ENCODE measurements at regions not wholly inside any gene's neighbourhood (a gene's known extent, or its start where the extent isn't known, plus 50 kb on each side); places are given as distances from the start of the nearest gene placed in this dataset.
A peak's percentile ranks its signal among the peaks of the same experiment; 100 is the strongest.
"Not testable (repeated sequence)": the region's sequence is repeated elsewhere in the genome, so short reads cannot be mapped to it uniquely, and the experiment has no call there.

DNA sequence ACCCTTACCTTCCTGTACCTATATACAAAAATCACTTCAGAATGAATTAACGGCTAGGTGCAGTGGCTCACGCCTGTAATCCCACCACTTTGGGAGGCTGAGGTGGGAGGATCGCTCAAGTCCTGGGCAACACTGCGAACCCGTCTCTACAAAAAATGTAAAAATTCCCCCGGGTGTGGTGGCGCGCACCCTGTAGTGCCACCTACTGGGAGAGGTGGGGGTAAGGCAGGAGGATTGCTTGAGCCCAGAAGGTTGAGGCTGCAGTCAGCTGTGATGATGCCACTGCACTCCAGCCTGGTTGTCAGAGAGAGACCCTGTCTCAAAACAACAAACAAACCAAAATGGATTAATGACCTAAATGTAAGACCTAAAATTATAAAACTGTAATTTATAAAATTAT, 307.6 kb downstream of the SPATA31A1 start:
- in situ Hi-C loops (cut with MboI; ENCODE audit: low pct_unique_long_range_greater_than_20kb in 2 of 9, low sequenced_read_pairs in 9 of 9, unreplicated experiment in 9 of 9); H3K27ac ChIP-seq; H3K4me1 ChIP-seq (replicated peaks in 1 of 2); H3K4me3 ChIP-seq: not testable (repeated sequence)
- WGBS, 10 experiments = no CpG with 5 or more reads among the region's 8 CpGs
- ATAC-seq (replicated peaks in 6 of 8) = peak in 1 of 8 experiments; percentile 55

DNA sequence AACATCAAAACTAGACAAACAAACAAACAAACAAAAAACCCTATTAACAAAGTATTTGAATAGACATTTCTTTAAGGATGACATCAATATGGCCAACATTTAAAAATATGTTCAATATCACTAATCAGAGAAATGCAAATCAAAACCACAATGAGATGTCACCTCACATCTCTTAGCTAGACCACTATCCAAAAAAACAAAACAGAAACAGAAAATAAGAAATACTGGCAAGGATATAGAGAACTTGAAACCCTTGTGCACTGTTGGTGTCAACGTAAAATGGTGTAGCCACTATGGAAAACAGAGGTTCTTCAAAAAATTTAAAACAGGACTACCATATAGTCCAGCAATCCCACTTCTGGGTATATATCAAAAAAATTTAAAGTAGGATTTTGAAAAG, 308.2 kb downstream of the SPATA31A1 start:
- ATAC-seq (replicated peaks in 6 of 8); H3K4me1 ChIP-seq (replicated peaks in 1 of 2); H3K4me3 ChIP-seq; H3K27ac ChIP-seq; in situ Hi-C loops (cut with MboI; ENCODE audit: low pct_unique_long_range_greater_than_20kb in 2 of 9, low sequenced_read_pairs in 9 of 9, unreplicated experiment in 9 of 9): not testable (repeated sequence)
- WGBS, 10 experiments = no CpG with 5 or more reads among the region's 1 CpG

DNA sequence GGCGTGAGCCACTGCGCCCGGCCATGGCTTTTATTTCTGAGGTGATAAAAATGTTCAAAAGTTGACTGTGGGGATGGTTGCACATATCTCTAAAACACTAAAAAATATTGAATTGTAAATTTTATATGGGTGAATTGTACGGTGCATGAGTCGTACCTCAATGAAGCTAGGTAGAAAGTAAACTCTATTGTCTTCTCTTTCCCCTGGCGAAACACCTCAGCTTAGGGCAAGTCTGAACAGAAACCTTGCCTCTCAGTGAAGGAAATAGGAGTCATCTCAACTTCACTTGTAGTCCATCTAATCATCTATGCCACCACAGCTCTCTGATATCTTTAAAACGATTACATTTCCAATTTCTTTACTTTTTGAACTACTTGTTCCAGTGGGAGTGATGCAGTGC, 309.6 kb downstream of the SPATA31A1 start:
- H3K4me1 ChIP-seq (replicated peaks in 1 of 2); in situ Hi-C loops (cut with MboI; ENCODE audit: low pct_unique_long_range_greater_than_20kb in 2 of 9, low sequenced_read_pairs in 9 of 9, unreplicated experiment in 9 of 9); ATAC-seq (replicated peaks in 6 of 8); H3K4me3 ChIP-seq; H3K27ac ChIP-seq: not testable (repeated sequence)
- no CpG with 5 or more reads among the region's 7 CpGs for WGBS, 10 experiments

DNA sequence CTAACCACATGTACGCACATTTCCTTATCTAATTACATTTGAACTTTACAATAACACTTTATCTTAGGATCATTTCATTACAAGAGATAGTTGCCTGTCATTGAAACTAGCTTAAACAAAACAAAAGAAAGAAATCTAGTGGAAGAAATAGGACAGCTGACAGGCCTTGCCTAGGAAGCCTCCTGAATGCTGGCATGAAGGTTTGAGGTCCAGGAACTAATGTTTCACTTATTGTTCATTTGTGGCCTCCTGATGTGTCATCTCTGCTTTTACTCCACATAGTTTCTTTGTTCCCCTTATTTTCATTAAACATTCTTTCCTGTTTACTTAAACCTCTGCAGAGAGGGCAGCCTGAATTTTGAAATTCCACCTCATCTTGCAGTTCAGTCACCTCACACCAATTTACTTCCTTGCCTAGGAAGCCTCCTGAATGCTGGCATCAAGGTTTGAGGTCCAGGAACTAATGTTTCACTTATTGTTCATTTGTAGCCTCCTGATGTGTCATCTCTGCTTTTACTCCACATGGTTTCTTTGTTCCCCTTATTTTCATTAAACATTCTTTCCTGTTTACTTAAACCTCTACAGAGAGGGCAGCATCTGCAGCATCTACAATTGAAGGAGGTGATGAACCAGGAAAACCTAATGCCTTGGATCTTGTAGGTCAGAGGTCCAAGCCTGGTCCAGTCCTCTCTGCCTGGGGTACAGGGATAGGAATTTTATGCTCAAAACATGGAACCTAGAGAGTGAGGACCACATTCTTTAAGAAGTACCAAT, 319.2 kb downstream of the SPATA31A1 start:
- ATAC-seq (replicated peaks in 6 of 8) = peak in 1 of 8 experiments; percentile 12
- H3K4me1 ChIP-seq (replicated peaks in 1 of 2); H3K4me3 ChIP-seq; H3K27ac ChIP-seq; in situ Hi-C loops (cut with MboI; ENCODE audit: low pct_unique_long_range_greater_than_20kb in 2 of 9, low sequenced_read_pairs in 9 of 9, unreplicated experiment in 9 of 9): not testable (repeated sequence)
- no CpG with 5 or more reads among the region's 1 CpG for WGBS, 10 experiments

- H3K4me3 ChIP-seq; in situ Hi-C loops (cut with MboI; ENCODE audit: low pct_unique_long_range_greater_than_20kb in 2 of 9, low sequenced_read_pairs in 9 of 9, unreplicated experiment in 9 of 9); ATAC-seq (replicated peaks in 6 of 8); H3K4me1 ChIP-seq (replicated peaks in 1 of 2); H3K27ac ChIP-seq: not testable (repeated sequence)
- WGBS, 10 experiments = no CpG with 5 or more reads among the region's 2 CpGs
Observed at GRCh38 chr9:39675211-39675553, 319.7 kb downstream of the SPATA31A1 start.

GRCh38 chr9:39678534-39679263, 323.2 kb downstream of the SPATA31A1 start:
- H3K27ac ChIP-seq; in situ Hi-C loops (cut with MboI; ENCODE audit: low pct_unique_long_range_greater_than_20kb in 2 of 9, low sequenced_read_pairs in 9 of 9, unreplicated experiment in 9 of 9); H3K4me1 ChIP-seq (replicated peaks in 1 of 2); H3K4me3 ChIP-seq: not testable (repeated sequence)
- peak; percentile 72 to 90 (median 84) for ATAC-seq (replicated peaks in 6 of 8)
- no CpG with 5 or more reads among the region's 9 CpGs for WGBS, 10 experiments

- in situ Hi-C loops (cut with MboI; ENCODE audit: low pct_unique_long_range_greater_than_20kb in 2 of 9, low sequenced_read_pairs in 9 of 9, unreplicated experiment in 9 of 9); ATAC-seq (replicated peaks in 6 of 8); H3K4me1 ChIP-seq (replicated peaks in 1 of 2); H3K27ac ChIP-seq; H3K4me3 ChIP-seq: not testable (repeated sequence)
- WGBS, 10 experiments = no CpG with 5 or more reads among the region's 6 CpGs
Observed at GRCh38 chr9:39680694-39681401, 325.4 kb downstream of the SPATA31A1 start.

DNA sequence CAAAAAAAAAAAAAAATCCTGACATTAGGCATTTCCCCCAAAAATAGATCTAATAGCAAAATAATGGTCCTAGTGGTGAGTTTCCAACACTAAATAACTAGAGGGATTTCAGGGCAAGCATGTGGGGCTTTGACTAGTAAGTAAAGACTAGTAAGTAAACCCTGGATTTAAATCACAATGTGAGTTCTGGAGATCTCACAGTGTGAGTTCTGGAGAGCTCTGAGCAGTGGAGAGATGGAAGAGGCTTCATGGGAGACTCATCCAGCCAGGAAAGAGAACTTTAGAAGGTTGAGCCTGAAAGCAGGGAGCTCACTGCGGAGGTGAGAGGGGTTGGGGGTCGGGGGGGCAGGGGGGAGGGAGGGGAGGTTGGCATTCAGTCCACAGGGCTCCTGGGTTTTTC, 373.4 kb downstream of the SPATA31A1 start:
- ATAC-seq (replicated peaks in 6 of 8); H3K4me1 ChIP-seq (replicated peaks in 1 of 2); H3K4me3 ChIP-seq; H3K27ac ChIP-seq; in situ Hi-C loops (cut with MboI; ENCODE audit: low pct_unique_long_range_greater_than_20kb in 2 of 9, low sequenced_read_pairs in 9 of 9, unreplicated experiment in 9 of 9): not testable (repeated sequence)
- no CpG with 5 or more reads among the region's 2 CpGs for WGBS, 10 experiments

- H3K4me1 ChIP-seq (replicated peaks in 1 of 2); H3K4me3 ChIP-seq; H3K27ac ChIP-seq; in situ Hi-C loops (cut with MboI; ENCODE audit: low pct_unique_long_range_greater_than_20kb in 2 of 9, low sequenced_read_pairs in 9 of 9, unreplicated experiment in 9 of 9): not testable (repeated sequence)
- peak in 1 of 8 experiments; percentile 45 for ATAC-seq (replicated peaks in 6 of 8)
- no CpG with 5 or more reads among the region's 17 CpGs for WGBS, 10 experiments
Observed at GRCh38 chr9:39744898-39745297, 389.4 kb downstream of the SPATA31A1 start.

GRCh38 chr9:39775570-39775969, 420.1 kb downstream of the SPATA31A1 start:
- H3K27ac ChIP-seq; ATAC-seq (replicated peaks in 6 of 8); H3K4me1 ChIP-seq (replicated peaks in 1 of 2); in situ Hi-C loops (cut with MboI; ENCODE audit: low pct_unique_long_range_greater_than_20kb in 2 of 9, low sequenced_read_pairs in 9 of 9, unreplicated experiment in 9 of 9); H3K4me3 ChIP-seq: not testable (repeated sequence)
- WGBS, 10 experiments = no CpG with 5 or more reads among the region's 4 CpGs

DNA sequence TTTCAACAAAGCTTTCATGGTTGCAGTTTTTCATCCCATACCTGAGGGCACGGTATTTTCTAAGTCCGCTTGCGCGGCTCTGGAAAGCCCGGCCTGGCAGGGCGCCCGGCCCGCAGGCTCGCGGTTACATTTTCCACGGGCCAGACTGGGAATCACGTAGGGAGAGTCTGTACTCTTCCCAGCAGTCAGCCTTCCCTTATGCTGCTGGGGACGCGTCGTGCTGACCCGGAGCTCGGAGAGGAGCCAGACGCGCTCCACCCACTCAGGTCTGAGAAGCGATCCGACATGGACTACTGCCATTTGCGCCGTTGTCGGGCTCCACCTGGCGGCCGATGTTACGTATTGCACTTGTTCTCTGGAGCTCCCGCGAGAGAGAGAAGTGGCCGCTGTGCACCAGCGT, 435.9 kb downstream of the SPATA31A1 start:
- H3K4me1 ChIP-seq (replicated peaks in 1 of 2); in situ Hi-C loops (cut with MboI; ENCODE audit: low pct_unique_long_range_greater_than_20kb in 2 of 9, low sequenced_read_pairs in 9 of 9, unreplicated experiment in 9 of 9); H3K4me3 ChIP-seq; H3K27ac ChIP-seq: not testable (repeated sequence)
- peak; percentile 100 for ATAC-seq (replicated peaks in 6 of 8)
- no CpG with 5 or more reads among the region's 31 CpGs for WGBS, 10 experiments

DNA sequence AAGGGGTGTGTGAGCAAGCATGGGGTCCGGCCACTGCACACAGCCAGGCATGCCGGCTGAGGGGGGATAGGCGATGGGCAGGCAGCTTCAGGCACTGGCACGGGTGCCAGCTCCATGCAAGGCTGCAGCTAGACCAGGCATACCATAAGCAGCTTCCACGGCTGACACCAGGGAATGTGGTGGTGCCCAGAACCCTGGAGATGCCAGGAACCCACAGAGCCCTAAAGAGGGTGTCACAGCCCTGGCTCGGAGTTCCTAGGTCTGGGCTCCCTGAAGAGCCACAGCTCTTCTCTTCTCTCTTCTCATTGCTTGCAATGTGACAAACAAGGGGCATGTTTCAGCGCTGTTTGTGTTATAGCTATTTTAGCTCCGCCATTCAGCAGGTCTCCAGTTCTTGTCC, 442.5 kb downstream of the SPATA31A1 start:
- WGBS, 10 experiments = no CpG with 5 or more reads among the region's 8 CpGs
- ATAC-seq (replicated peaks in 6 of 8) = not testable (repeated sequence)

DNA sequence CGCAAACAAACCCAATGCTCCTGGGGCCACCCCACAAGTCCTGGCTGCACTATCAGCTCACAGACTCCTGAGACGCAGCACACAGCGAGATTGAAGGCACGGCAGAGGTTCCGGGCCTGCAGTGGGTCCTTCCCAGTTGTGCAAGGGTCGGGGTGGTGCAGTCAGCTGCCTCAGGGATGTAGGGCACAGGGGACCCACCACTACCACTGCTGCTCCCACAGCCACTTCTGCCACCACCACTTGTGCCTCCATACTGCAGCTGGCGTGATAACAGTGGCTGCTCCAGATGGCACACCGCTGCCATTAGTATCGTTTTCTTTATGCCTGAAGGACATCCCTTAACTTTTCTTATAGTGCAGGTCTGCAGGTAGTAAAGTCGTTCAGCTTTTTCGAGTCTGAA, 443.8 kb downstream of the SPATA31A1 start:
- H3K4me3 ChIP-seq; H3K27ac ChIP-seq; in situ Hi-C loops (cut with MboI; ENCODE audit: low pct_unique_long_range_greater_than_20kb in 2 of 9, low sequenced_read_pairs in 9 of 9, unreplicated experiment in 9 of 9); H3K4me1 ChIP-seq (replicated peaks in 1 of 2); ATAC-seq (replicated peaks in 6 of 8): not testable (repeated sequence)
- WGBS, 10 experiments = no CpG with 5 or more reads among the region's 11 CpGs

More for the DNA sequence above, 442.5 kb downstream of the SPATA31A1 start:
- H3K4me1 ChIP-seq (replicated peaks in 1 of 2); in situ Hi-C loops (cut with MboI; ENCODE audit: low pct_unique_long_range_greater_than_20kb in 2 of 9, low sequenced_read_pairs in 9 of 9, unreplicated experiment in 9 of 9); H3K4me3 ChIP-seq; H3K27ac ChIP-seq: not testable (repeated sequence)
